HCT116 (cell line): ENCODE measurements at regions not wholly inside any gene's neighbourhood (a gene's known extent, or its start where the extent isn't known, plus 50 kb on each side); places are given as distances from the start of the nearest gene placed in this dataset.

ENCODE experiments used
- ATAC-seq: fragments of 200-7000 bp; cut with Tn5 transposase; 2 replicates; pipeline ENCODE4 v1.9.1; 2020; ENCODE audit warnings: mild to moderate bottlenecking, moderate library complexity
- BruUV-seq: library from RNA; stranded (reverse); fragments of 400-500 nt; replicated peaks from 2 replicates; lab custom pipeline; 2021; lab: Mats Ljungman, UMichigan
- CTCF ChIA-PET: fragments of 300-600 bp; sonication (Branson Sonifier 250); formaldehyde crosslinking; loops from one replicate; lab custom pipeline; 2021; ENCODE audit warnings: antibody characterized with exemption; lab: Charles Lee
- POLR2A ChIA-PET: fragments of 300-600, 350-600 bp; sonication (Branson Sonifier 250); formaldehyde crosslinking; loops from one replicate; lab custom pipeline; 2021; ENCODE audit warnings: antibody characterized with exemption; lab: Charles Lee
- RAD21 ChIA-PET, 2 experiments: fragments of 300-600 bp; sonication (Branson Sonifier 250); formaldehyde crosslinking; loops; one replicate each; lab custom pipeline; 2023; ENCODE audit warnings: low total read pairs in 2 of 2; ENCODE audit not compliant: uncharacterized antibody in 2 of 2, unreplicated experiment in 2 of 2, low non-redundant PET in 1 of 2; lab: Charles Lee
- DNase-seq: peaks from one replicate; pipeline ENCODE4 v3.0.0-alpha.2; 2010; ENCODE audit warnings: low read depth, low spot score
- H2AFZ ChIP-seq: fragments of 200-600 bp; shearing (Covaris generic), sonication (generic); 2 replicates; pipeline ENCODE4 v1.6.1; 2017; ENCODE audit warnings: low read depth, mixed run types, mixed read lengths, antibody characterized with exemption, low read length; ENCODE audit not compliant: poor library complexity, severe bottlenecking
- H3K27ac ChIP-seq: 2 replicates; pipeline ENCODE4 v1.5.1; 2012; ENCODE audit warnings: low read depth, low read length
- H3K27me3 ChIP-seq: fragments of 200-600 bp; sonication (generic); 2 replicates; pipeline ENCODE4 v1.6.1; 2016; ENCODE audit warnings: mixed run types, low read length, mixed read lengths; ENCODE audit not compliant: insufficient read depth
- H3K36me3 ChIP-seq, 2 experiments: fragments of 200-500 bp in 1 of 2; fragments of 200-600 bp in 1 of 2; sonication (Bioruptor generic) in 1 of 2; sonication (generic) in 1 of 2; 2 replicates each; pipeline versions ENCODE4 v1.5.1 to v1.6.1; 2014 to 2016; ENCODE audit warnings: low read length in 2 of 2, inconsistent platforms in 1 of 2, mixed read lengths in 1 of 2, mixed run types in 1 of 2; ENCODE audit not compliant: insufficient read depth in 2 of 2, control insufficient read depth in 1 of 2
- H3K4me1 ChIP-seq, 2 experiments: fragments of 200-600 bp in 1 of 2; sonication (generic) in 1 of 2; 2 replicates each; pipeline versions ENCODE4 v1.5.1 to v1.6.1; 2012 to 2017; ENCODE audit warnings: low read length in 2 of 2, inconsistent platforms in 1 of 2, mild to moderate bottlenecking in 1 of 2, mixed read lengths in 1 of 2, mixed run types in 1 of 2, moderate library complexity in 1 of 2; ENCODE audit not compliant: insufficient read depth in 2 of 2, control insufficient read depth in 1 of 2
- H3K4me2 ChIP-seq: fragments of 200-600 bp; sonication (generic); 2 replicates; pipeline ENCODE4 v1.6.1; 2017; ENCODE audit warnings: mixed run types, low read length, mixed read lengths
- H3K4me3 ChIP-seq, 2 experiments: fragments of 200-600 bp in 1 of 2; sonication (generic) in 1 of 2; replicated peaks in 1 of 2; 2 replicates each; pipeline ENCODE4 v1.5.1; 2011 to 2016; ENCODE audit warnings: low read length in 2 of 2, control low read depth in 1 of 2, low read depth in 1 of 2, mild to moderate bottlenecking in 1 of 2, mixed read lengths in 1 of 2, mixed run types in 1 of 2
- H3K79me2 ChIP-seq: fragments of 200-600 bp; sonication (generic); 2 replicates; pipeline ENCODE4 v1.6.1; 2017; ENCODE audit warnings: mild to moderate bottlenecking, mixed run types, low read length, moderate library complexity, mixed read lengths; ENCODE audit not compliant: insufficient read depth
- H3K9ac ChIP-seq: fragments of 200-600 bp; sonication (generic); 2 replicates; pipeline ENCODE4 v1.6.1; 2016; ENCODE audit warnings: low read length, mixed read lengths
- H3K9me2 ChIP-seq: fragments of 200-600 bp; sonication (generic), shearing (Covaris generic); 2 replicates; pipeline ENCODE4 v1.6.1; 2017; ENCODE audit warnings: mixed run types, mild to moderate bottlenecking, moderate library complexity; ENCODE audit not compliant: insufficient read depth
- H3K9me3 ChIP-seq, 2 experiments: fragments of 200-500 bp in 1 of 2; fragments of 200-600 bp in 1 of 2; sonication (Bioruptor generic) in 1 of 2; sonication (generic) in 1 of 2; 2 replicates each; pipeline ENCODE4 v1.6.1; 2014 to 2017; ENCODE audit warnings: low read length in 2 of 2, mixed read lengths in 2 of 2, inconsistent platforms in 1 of 2, low read depth in 1 of 2, mild to moderate bottlenecking in 1 of 2, mixed run types in 1 of 2, moderate library complexity in 1 of 2; ENCODE audit not compliant: control insufficient read depth in 1 of 2, insufficient read depth in 1 of 2
- H4K20me1 ChIP-seq: fragments of 200-600 bp; sonication (generic), shearing (Covaris generic); 2 replicates; pipeline ENCODE4 v1.6.1; 2017; ENCODE audit warnings: mixed run types, mild to moderate bottlenecking, moderate library complexity; ENCODE audit not compliant: insufficient read depth
- CEBPB ChIP-seq: IDR thresholded peaks from 2 replicates; pipeline ENCODE4 v1.6.1; 2012; ENCODE audit warnings: low read depth
- EGR1 ChIP-seq: IDR thresholded peaks from 2 replicates; pipeline ENCODE4 v1.6.1; 2012; ENCODE audit warnings: low read depth
- ELF1 ChIP-seq: IDR thresholded peaks from 2 replicates; pipeline ENCODE4 v1.6.1; 2012; ENCODE audit warnings: low read depth, borderline replicate concordance
- EZH2 ChIP-seq: fragments of 200-600 bp; sonication (generic); IDR thresholded peaks from 2 replicates; pipeline ENCODE4 v1.6.1; 2017; ENCODE audit warnings: antibody characterized with exemption, mixed run types
- FOSL1 ChIP-seq: IDR thresholded peaks from 2 replicates; pipeline ENCODE4 v1.6.1; 2012; ENCODE audit warnings: low read depth
- POLR2AphosphoS5 ChIP-seq: IDR thresholded peaks from 2 replicates; pipeline ENCODE4 v1.6.1; 2011; ENCODE audit warnings: mild to moderate bottlenecking, low read depth, low read length, moderate library complexity
- RAD21 ChIP-seq: IDR thresholded peaks from 2 replicates; pipeline ENCODE4 v1.6.1; 2012; ENCODE audit warnings: low read depth, mild to moderate bottlenecking
- REST ChIP-seq: IDR thresholded peaks from 2 replicates; pipeline ENCODE4 v1.6.1; 2012; ENCODE audit warnings: low read depth
- TCF7L2 ChIP-seq: IDR thresholded peaks from 2 replicates; pipeline ENCODE4 v1.7.0; 2011; ENCODE audit warnings: borderline replicate concordance, inconsistent platforms; ENCODE audit not compliant: insufficient read depth, insufficient read length; ENCODE audit errors: extremely low read depth
- ZBTB33 ChIP-seq: IDR thresholded peaks from 2 replicates; pipeline ENCODE4 v1.6.1; 2011; ENCODE audit warnings: mild to moderate bottlenecking, low read length, moderate library complexity; ENCODE audit not compliant: insufficient replicate concordance; ENCODE audit errors: extremely low read depth
- ZFX ChIP-seq: fragments of 450-650 bp; IDR thresholded peaks from 2 replicates; pipeline ENCODE4 v1.6.1; 2017
- intact Hi-C: fragments of 100-400 bp; cut with micrococcal nuclease; formaldehyde crosslinking; loops from 2 replicates; pipeline ENCODE4 v1.10.0; 2022

- H3K9me3 ChIP-seq: no peaks in the 10 kb centered on the region
- H3K27me3 ChIP-seq: no peaks in the 10 kb centered on the region
- ChIA-PET CTCF (no interaction called here), POLR2A (no interaction called here), RAD21 (no interaction called here)
- intact Hi-C loops: no loop called here
- no peaks in the 10 kb centered on the region for H4K20me1 ChIP-seq
- no peak overlapping the region for H3K4me3 ChIP-seq
- no peaks in the 10 kb centered on the region for H3K9me2 ChIP-seq
- H3K27ac ChIP-seq: no peak overlapping the region
- no TSS peak for BruUV-seq
- peaks cover 0 to 5% of the 10 kb centered on the region in 2 experiments; a peak in 2 of 4 replicates for H3K4me1 ChIP-seq
- H2AFZ ChIP-seq: no peak overlapping the region
- no peak overlapping the region for H3K4me2 ChIP-seq
- no peak for TF ChIP-seq ZBTB33
- no peak for TF ChIP-seq ELF1
- TF ChIP-seq FOSL1: no peak
- TF ChIP-seq TCF7L2: no peak
- no peak for TF ChIP-seq RAD21
- TF ChIP-seq CEBPB: no peak
- TF ChIP-seq EZH2: no peak
- TF ChIP-seq EGR1: no peak
- no peak for TF ChIP-seq ZFX
- no peak for TF ChIP-seq POLR2AphosphoS5
- no peak for TF ChIP-seq REST
- no peak overlapping the region for H3K9ac ChIP-seq
- H3K79me2 ChIP-seq: no peaks in the 10 kb centered on the region
- no peaks in the 10 kb centered on the region for H3K36me3 ChIP-seq
- no peak for DNase-seq
- ATAC-seq: no peak
These were observed 55.5 kb upstream of the PCDH9 start for GRCh38 chr13:67285611-67286010.
